GM19240 (cell line): ENCODE measurements at regions not wholly inside any gene's neighbourhood (a gene's known extent, or its start where the extent isn't known, plus 50 kb on each side); places are given as distances from the start of the nearest gene placed in this dataset.

ENCODE experiments used
- DNase-seq: peaks from one replicate; pipeline ENCODE4 v3.0.0; 2011; ENCODE audit warnings: low spot score; ENCODE audit not compliant: insufficient read length

DNA sequence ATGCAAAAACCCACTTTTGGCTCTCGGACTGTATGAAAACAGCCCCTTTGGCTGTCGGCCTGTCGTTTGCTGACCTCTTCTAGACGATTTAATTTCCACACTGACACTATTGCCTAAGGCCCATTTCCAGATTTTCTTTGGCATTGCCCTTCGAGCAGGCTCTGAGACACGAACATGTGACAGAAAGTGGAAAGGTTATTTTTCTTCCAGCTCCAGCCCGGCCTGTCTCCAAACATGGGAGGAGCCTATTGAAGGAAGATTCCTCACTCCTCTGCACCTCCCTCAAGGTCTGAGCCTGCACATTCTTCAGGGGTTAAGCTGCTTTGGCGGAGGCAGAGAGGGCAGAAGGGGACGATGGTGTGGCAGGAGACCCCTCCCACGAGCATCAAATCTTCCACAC, 85.9 kb upstream of the FOXF1 start:
- no peak for DNase-seq

- no peak for DNase-seq
Observed at GRCh38 chr16:86424985-86425384, 85.3 kb upstream of the FOXF1 start.

GRCh38 chr16:86426063-86426642, 84.2 kb upstream of the FOXF1 start:
- no peak for DNase-seq

GRCh38 chr16:86427433-86427851, 82.9 kb upstream of the FOXF1 start:
- DNase-seq: no peak

DNA sequence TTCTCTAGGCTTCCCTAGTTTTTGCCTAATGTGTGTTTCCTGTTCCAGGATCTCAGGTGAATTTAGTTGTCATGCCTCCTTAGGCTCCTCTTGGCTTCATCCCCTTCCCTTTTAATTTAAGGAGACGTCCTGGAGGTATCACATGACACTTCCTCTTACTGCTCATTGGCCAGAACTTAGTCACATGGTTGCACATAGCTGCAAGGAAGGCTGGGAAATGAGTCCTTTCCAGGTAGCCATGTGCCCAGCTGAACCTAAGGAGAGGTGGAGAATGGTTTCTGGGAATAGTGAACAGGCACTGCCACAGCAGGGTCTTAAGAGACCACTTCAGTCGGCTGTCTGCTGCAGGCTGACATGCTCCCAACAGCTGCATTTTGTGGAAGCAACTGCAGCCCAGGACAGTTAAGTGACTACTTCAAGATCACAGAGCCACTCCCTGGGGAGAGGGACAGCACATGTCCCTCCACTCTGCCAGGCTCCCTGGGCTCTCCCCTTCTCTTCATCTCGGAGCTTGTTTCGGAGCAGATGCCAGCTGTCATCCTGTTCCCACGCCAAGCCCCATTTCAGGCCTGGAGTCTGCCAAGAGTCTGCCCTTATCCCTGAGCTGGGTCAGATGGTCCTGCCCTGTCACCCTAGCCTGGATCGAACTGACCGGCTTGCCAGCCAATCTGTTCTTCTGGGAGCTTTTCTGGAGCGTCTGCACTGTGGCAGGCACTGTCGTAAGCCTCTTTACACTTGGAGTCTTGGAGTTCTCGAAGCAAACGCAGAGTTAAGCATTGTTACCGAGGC, 81.4 kb upstream of the FOXF1 start:
- DNase-seq: no peak

- DNase-seq: no peak
Observed at GRCh38 chr16:86429663-86430062, 80.7 kb upstream of the FOXF1 start.

DNA sequence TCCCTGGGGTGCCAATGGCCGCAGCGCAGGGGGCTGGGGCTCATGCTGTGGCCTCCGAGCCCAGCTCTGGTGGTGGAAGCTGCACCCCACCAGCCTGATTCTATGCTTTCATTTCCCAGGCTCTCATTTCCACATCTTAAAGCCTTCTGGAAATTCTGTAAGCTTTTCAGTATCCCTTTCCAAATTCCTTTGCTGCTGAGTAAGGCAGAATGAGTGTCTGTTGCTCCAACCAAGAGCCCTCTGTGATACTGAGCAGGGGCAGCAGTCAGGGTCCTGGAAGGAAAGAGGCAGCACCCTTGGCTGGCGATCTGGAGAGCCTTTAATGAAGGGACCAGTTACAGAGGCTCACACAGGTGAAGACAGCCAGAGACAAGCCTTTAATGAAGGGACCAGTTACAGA, 79.5 kb upstream of the FOXF1 start:
- no peak for DNase-seq

GRCh38 chr16:86431540-86431939, 78.8 kb upstream of the FOXF1 start:
- DNase-seq: no peak

DNA sequence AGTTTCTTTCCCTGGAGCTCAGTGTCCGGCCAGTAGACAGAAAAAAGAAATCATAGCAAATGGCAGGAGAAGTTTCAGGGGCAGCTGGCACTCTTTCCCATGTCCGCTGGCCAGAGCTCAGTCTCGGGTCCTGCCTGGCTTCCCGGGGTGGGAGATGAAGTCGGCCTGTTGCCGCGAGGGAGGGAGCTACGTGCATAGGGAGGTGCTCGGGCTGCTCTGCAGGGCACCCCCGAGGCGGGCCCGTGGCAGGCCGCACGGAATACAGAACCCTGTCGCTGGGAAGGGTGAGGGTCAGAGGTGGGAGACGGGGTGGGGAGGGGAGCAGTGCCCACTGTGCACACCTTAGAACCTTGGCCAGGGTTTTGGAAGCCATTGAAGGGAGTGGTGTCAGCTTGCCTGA, 78.3 kb upstream of the FOXF1 start:
- no peak for DNase-seq

DNA sequence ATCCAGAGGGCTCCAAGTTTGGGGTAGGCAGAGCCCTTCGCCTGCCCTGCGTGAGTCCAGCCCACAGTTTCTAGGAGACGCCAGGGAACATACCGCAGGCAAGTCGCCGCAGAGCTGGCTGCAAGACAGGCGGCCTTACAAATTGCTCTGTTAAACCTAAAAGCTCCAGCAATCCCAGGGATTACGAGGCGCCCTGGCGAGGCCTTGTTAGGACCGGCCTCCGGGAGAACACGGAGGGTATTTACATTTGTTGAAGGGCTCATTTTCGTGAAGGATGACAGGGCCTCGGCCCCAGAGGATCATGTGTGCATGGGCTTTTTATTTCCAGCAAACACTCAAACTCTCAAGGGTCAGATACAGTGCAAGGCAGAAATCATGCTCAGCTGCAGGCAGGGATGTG, 77.6 kb upstream of the FOXF1 start:
- DNase-seq: no peak

GRCh38 chr16:86436466-86437185, 73.7 kb upstream of the FOXF1 start:
- DNase-seq: no peak

DNA sequence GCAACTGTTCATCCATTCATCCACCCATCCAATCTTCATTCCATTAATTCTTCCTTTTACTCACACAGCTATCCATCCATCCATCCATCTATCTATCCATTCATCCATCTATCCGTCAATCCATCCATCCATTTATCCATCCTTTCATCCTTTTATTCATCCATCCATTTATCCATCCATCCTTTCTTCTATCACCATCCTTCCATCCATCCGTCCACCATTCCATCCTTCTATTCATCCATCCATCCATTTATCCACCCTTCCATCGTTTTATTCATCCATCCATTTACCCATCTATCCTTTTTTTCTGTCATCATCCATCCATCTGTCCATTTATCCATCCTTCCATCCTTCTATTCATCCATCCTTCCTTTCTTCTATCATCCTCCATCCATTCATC, 73.0 kb upstream of the FOXF1 start:
- no peak for DNase-seq

DNA sequence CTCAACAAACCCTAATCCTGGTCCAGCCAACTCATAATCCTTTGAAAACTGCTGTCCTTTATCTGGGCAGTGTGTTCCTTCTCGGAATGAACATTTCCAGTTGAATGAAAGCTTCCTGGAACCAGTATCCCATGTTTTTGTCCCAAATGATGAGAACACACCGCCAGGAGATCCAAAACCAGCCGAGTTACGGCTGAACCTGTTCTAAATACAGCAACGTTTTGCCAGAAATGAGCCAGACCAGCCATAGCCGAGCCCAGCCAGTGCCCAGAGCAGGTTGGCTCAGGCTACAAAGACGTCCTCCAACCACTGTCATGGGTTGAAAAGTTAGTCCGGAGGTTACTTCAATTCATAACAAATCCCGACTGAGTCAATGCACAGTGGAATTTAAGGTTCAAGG, 67.6 kb upstream of the FOXF1 start:
- DNase-seq: no peak

DNA sequence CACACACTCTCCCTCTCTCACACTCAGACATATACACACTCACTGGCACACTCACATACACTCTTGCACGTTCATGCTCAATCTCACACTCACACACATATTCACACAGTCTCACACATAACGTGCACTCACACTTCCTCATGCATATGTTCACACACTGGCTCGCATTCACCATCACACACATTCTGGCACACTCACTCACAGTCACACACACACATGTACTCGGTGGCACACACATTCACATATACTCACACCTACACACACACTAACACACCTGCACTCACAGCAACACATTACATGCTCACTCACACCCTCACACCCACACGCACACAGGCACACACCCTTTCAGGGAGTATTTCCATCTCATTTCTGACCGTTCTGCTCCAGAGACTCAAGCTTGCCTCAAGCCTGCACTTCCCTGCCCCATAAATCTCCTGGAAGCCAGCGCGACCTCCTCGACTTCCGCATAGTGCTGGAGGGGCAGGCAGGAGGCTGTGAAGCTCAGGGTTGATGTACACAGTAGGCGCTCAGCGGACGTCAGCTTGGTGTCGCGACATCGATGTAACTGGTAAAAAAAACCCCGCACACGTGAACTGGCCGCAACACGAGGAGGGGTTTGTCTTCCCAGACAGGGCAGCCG, 66.7 kb upstream of the FOXF1 start:
- no peak for DNase-seq

DNA sequence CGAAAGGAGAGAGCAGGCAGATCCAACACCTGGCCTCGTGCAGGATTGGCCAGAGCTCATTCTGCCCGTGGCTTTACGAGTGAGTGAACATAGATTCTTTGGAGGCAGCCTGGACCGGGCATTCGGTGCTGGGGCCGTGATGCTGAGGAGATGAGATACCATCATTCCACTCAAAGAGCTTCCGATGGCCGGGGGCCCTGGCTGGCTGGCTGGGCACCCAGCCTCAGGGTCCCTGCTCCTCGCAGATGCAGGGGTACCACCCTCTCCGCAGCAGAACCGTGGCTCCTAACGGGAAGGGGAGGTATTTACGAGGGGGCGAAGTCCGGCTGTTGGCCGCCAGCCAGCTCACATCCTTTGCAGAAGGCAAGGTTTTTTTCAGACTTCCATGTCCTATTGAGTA, 66.1 kb upstream of the FOXF1 start:
- no peak for DNase-seq

DNA sequence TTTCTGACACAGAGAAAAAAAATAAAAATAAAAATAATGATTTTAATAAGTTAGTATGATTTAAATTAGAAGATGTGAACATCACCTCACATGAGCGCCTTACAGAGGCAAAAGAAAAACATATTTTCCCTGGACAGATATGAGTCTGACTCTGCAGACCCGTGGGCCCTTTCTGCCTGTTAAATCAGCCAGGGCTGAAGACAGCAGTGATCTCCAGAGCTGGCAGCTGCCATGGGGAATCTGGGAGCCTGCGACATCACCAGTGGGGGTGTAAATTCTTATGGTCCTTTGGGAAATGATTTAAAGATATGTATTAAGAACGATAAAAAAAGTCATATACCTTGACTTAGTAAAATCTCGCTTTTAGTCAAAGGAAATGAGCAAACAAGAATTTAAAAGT, 65.7 kb upstream of the FOXF1 start:
- DNase-seq: no peak

DNA sequence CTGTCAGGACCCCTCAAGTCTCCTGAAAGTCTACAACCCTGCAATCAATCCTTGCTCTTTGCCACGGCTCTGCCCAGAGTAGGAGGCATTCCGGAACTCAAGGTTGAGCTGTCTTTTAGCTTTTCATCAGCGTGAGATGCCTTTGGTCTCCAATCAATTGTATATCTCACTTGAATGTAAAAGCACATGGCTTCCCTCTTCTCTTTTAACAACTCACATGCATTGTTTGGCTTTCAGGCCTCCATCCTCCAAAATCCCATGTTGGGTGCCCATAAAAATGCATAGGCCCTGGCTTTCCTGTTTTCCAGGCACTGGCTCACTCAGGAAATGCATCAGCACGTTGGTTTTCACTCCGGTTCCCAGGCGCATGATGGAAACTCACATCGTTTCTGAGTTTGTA, 64.0 kb upstream of the FOXF1 start:
- DNase-seq: no peak

GRCh38 chr16:86447228-86447627, 63.1 kb upstream of the FOXF1 start:
- DNase-seq: no peak

DNA sequence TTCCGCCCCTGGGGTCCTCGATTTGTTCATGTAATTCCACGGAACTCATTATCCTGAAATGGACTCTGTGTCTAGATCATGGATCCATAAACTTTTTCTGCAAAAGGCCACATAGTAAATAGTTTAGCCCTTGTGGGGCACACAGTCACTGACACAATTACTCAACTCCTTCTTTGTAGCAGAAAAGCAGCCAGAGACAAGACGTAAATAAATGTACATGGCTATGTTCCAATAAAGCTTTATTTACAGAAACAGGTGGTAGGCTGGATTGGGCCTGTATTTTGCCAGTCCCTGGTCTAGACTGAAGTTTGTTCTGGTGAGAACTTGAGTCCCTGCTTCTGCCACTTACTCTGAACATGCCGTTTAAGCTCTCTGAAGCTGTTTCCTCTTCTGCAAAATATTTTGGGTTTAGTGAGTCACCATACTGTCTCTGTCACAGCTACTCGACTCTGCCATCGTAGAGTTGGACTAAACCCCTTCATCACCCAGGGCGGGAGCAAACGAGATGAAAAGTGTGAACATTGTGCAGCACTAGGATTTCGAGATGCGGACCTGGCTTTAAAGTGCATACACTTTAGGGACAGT, 61.9 kb upstream of the FOXF1 start:
- no peak for DNase-seq

GRCh38 chr16:86449446-86450095, 60.8 kb upstream of the FOXF1 start:
- DNase-seq: no peak

GRCh38 chr16:86450691-86451090, 59.6 kb upstream of the FOXF1 start:
- DNase-seq: no peak
